ENCODE measurements at regions not wholly inside any gene's neighbourhood (a gene's known extent, or its start where the extent isn't known, plus 50 kb on each side); places are given as distances from the start of the nearest gene placed in this dataset.
"Not testable (repeated sequence)": the region's sequence is repeated elsewhere in the genome, so short reads cannot be mapped to it uniquely, and the experiment has no call there.

DNA sequence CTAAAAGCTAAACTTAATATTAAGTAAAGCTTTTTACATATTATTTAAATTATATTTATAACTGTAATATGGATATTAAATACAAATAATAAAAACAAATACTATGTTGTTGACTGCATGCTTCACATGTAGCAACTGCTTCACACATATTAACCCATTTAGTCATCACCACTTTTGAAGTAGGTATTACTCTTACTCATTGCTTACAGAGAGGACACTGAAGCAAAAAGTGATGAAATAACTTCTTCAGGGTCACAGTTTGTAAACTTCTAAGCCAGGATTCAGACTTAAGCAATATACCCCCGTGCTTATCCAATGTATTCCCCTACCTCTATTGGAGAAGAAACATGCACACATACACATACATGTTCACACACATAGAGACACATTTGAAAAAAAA, 166.6 kb downstream of the DKK2 start:
- no peak for DNase-seq

GRCh38 chr4:106868381-106869035, 167.6 kb downstream of the DKK2 start:
- no peak for DNase-seq

DNA sequence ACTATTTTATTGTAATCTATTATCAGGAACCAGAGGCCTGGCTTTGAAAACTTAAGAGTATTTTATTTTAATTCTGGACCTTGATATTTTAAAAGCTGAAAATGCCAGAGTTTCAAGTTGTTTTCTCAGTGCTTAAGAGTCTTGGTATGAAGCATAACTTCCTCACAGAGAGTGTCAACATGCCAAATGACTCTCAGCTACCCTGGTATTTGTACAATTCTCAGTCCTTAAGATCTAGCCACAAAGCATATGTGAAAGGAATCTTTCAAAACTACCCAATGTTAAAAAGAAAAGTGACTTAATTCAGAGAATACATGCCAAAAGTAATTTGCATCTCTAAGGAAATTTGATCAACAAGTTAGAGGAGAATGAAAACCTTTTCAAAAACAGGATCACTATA, 171.9 kb downstream of the DKK2 start:
- no peak for DNase-seq

GRCh38 chr4:106854569-106855351, 181.4 kb downstream of the DKK2 start:
- DNase-seq: no peak

DNA sequence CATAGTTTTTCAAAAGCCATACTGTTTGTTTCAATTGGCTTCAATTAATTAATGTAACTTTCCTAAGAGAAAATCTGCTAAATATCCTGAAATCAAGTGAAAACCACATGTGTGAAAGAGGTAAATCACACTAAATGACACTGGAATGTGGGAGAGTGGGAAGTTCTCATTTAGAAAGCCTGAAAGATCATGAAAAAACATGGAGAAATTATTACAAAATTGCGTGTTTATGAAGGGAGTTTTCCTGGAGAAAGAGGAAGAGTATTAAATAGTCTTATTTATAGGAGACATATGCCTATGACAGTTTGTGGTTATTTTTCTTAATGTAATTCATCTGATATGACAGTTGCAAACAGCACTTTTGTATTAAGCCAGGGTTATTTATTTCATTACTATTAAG, 183.7 kb downstream of the DKK2 start:
- no peak for DNase-seq

DNA sequence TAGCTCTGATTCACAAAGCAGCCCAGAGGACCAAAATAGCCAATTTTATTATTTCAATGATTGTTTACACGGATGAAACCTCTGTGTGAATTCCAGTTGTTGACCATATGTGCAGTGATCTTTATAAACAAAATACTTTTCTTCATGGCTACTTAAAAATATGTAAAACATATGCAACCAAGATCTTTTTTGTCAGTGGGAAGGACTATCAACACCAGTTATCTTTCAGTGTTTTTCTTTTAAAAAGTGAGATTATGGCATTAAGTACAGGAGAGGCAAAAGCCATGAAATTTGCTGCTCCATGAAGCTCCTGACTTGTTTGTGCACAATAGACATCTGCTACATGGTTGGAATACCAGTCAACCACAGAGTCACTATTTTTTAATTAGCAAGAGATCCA, 184.4 kb downstream of the DKK2 start:
- DNase-seq: no peak

DNA sequence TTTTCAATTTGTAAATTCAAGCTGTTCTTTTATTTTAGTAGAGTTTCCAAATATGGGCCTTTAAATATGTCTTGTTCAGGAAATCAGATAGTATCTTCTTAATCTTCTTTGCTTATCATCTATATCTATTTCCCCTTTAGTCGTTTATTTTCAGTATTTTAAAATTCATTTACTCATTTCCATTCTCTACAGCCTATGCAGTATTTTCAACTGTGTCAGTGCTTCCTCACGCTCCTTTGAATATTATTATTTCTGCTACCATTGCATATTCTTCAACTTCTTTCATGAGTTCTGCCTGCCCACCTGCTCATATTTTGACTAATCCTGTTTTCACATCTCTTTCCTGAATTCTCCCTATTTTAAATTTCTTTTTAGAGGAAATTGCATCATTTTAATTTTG, 185.4 kb downstream of the DKK2 start:
- DNase-seq: no peak

- no peak for DNase-seq
Measured at GRCh38 chr4:106835919-106836318, 200.2 kb downstream of the DKK2 start.

- no peak for DNase-seq
Measured at GRCh38 chr4:106830879-106831278, 205.2 kb downstream of the DKK2 start.

GRCh38 chr4:106818764-106819163, 217.3 kb downstream of the DKK2 start:
- DNase-seq: no peak

- DNase-seq: no peak
Measured at GRCh38 chr4:106816496-106816895, 219.6 kb downstream of the DKK2 start.

DNA sequence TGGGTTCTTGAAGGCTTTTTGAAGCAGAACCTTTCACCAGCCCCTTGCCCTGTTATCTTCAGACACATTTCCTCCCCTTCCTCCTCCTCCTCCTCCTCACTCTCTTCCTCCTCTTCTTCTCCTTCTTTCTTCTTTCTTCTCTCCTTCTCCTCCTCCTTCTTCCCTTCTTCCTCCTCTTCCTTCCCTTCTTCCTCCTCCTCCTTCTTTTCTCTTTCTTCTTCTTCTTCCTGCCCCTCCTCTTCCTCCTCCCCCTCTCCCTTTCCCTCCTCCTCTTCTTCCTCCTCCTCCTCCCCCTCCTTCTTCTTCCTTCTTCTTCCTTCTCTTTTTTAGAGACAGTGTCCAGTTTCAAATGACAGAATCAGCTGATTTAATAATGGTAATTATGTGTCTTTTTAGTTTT, 226.0 kb downstream of the DKK2 start:
- DNase-seq: no peak

DNA sequence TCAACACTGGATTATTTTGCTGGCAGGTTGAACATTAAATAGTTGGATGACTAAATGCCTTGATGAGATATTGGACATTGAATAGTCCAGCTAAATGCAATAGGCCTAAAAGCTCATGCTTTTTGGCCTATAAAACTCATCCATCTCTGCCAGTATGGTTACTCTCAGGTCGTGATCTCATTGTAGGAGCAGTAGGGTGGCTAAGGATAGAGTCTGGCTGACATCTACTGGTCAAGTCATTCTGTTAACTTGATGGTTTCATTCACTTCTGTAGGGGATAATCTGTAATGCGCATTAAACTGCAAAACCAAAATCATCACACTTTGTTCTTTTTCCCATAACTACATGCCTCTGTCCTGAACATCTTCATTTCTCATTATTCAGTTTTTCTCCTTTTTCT, 227.0 kb downstream of the DKK2 start:
- no peak for DNase-seq

GRCh38 chr4:106806158-106806797, 229.8 kb downstream of the DKK2 start:
- DNase-seq: no peak

- DNase-seq: no peak
Measured at GRCh38 chr4:106803083-106803482, 233.0 kb downstream of the DKK2 start.

- no peak for DNase-seq
Measured at GRCh38 chr4:106801386-106801785, 234.7 kb downstream of the DKK2 start.

GRCh38 chr4:106796876-106797275, 239.2 kb downstream of the DKK2 start:
- no peak for DNase-seq

- no peak for DNase-seq
Measured at GRCh38 chr4:106795326-106795725, 240.8 kb downstream of the DKK2 start.

DNA sequence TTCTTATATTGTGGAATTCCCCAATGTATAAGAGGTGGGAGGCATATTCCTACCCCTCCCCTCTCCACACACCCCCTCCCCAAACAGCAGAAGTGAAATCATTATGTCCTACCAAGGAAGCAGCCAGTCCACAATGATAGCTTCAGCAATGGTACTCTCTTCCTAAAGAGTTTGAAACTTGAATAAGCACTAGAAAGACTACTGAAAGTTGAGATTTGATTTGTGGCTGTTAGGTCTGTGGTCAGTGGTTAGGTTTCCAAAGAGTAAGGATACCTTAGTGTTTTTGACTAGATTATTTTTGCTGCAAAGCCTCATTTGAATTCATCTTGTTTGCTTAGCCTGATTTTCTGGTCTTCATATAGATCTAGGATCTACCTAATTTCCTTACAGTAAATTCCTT, 242.2 kb downstream of the DKK2 start:
- no peak for DNase-seq

DNA sequence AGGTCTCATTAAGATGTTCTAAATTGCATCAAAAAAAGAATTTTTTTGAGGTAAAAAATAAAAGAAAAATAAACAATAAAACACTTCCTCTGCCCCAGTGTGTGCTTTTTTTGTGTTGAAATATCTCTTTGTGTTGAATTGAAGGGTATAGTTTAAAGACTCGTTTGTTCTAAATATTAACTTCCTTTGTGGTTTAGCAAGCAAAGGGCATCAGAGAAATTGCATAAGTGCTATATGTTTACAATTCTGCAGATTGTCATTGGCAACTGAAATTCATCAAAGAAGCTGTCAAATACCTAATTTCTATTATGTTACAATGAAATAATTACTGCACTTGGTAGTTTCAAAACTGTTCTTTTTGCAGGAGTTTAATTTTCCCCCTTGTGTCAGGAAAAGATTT, 260.5 kb downstream of the DKK2 start:
- DNase-seq: no peak

DNA sequence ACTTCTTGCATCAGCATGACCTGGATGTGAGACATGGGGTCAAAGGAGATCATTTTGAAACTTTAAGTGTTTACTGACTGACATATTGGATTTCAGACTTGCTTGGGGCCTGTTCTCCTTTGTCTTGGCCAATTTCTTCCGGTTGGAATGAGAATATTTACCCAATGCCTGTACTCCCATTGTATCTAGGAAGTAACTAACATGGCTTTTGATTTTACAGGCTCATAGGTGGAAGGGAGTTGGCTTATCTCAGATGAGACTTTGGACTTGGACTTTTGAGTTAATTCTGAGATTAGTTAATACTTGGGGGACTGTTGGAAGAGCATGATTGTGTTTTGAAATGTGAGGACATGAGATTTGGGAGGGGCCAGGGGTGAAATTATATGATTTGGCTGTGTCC, 262.1 kb downstream of the DKK2 start:
- DNase-seq: not testable (repeated sequence)

GRCh38 chr4:106773076-106773905, 262.8 kb downstream of the DKK2 start:
- DNase-seq: no peak

DNA sequence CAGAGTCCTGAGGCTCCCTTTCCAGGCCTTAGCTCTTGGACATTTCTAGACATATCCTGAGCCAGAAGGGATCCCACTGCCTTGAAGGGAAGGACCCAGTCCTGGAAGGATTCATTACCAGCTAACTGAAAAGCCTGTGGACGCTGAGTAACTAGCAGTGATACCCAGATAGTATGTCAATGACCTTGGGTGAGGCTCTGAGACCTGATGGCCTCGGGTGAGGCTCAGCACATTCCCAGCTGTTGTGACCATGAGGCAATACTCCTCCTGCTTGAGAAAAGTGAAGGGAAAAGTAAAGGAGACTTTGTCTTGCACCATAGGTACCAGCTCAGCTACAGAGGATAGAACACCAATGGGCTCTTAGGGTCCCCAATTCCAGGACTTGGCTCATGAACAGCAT, 268.1 kb downstream of the DKK2 start:
- DNase-seq: no peak
